Right kidney (tissue), 1 donor: ENCODE measurements at regions not wholly inside any gene's neighbourhood (a gene's known extent, or its start where the extent isn't known, plus 50 kb on each side); places are given as distances from the start of the nearest gene placed in this dataset.
"Not testable (repeated sequence)": the region's sequence is repeated elsewhere in the genome, so short reads cannot be mapped to it uniquely, and the experiment has no call there.

Experiments
- DNase-seq: peaks from one replicate; pipeline ENCODE4 v3.0.0-alpha.2; 2016

DNA sequence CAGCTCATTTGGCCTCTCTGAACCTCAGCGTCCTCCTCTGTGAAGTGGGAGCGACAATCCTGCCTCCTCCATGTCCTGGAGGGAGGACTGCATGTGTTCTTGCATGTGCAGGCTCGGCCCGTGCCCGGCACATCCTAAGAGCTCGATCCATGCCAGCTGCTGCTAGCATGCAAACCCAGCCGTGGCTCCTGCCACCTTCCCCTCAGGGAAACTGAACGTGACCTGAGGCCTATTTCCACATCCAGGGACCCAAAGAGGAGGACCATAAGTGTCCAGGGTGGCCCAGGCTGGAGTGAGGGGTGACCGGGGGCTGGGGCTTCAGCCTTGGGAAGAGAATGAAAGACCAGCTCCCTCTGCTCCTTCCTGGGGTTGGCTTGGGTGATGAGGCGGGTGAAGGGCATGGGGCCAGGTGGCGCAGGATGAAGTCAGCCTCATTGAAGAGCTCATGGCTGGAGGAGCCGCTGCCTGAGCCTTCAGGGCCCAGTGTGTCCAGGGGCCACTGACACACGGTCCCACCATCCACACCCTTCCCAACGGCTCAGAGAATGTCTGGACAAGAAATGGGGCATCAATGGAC, 115.7 kb upstream of the AKAP13 start:
- DNase-seq, result not testable (repeated sequence)

DNA sequence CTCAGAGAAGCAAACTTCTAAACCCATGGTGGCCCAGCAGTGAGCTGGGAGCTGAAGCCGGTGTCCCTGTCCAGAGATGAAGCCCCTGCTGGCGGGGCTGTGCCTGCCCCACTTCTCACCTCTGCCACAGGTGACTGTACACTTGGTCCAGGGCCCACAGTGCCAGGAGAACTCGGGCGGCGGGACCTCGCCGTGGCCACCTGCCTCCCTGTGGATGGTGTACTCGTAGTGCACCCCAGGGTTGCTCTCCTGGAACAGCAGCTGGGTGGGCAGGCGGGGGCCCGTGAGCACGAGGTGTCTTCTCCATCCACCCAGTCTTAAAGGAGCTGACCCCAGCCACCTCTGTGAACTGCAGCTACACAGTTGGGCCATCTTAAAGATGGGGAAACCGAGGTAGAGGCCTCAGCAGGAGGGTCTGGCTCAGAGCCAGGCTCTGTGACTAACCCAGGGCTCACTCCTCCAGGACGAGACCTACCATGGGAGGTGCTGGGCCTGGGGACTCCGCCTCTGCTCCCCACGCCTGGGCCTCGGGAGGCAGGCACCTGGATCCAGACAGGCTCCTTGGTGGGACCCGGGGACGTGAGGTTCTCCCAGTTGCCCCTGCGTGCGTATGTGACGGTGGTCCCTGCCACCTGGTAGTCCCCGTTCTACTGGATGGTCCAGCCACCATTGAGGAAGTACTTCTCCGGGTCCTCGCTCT, 113.1 kb upstream of the AKAP13 start:
- DNase-seq, result not testable (repeated sequence)

DNA sequence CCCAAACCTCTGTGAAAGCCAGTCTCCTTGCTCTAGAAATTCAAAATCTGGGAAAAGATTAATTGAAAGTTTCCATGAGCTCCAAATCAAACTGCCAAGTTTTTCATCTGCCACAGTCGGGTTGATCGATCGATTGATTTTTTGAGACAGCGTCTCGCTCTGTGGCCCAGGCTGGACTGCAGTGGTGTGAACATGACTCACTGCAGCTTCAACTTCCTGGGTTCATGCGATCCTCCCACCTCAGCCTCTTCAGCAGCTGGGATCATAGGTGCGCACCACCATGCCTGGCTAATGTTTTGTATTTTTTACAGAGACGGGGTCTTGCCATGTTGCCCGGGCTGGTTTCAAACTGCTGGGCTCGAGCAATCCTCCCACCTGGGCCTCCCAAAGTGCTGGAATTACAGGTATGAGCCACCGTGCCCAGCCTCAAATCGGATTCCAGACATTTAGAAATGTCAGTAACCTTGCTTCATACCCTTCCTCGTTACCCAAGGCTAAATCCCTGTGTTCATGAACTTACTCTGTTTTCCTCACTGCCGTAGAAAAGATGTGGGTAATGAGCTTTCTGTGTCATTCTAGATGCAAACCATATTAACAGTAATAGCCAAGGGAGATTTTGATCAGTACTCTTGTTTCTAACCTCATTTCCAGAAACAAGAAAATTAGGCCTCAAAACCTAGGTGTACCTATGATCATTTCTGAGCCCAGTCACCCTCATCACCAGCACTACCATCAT, 105.9 kb upstream of the AKAP13 start:
- DNase-seq, result no peak

DNA sequence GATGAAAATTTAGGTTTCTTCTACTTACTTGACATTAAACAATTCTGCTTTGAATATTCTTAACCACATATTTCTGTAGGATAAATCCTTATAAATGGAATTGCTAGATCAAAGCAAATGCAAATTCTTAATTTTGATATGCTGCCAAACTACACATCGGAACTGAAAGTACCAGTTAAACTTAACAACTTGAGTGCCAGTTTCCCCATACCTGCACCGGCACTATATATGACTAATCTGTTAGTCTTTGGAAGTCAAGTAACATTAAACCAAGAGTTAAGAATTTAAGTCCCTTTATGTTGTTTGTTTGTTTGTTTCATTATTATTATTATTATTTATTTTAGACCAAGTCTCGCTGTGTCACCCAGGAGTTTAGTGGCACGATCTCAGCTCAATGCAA, 103.9 kb upstream of the AKAP13 start:
- no peak for DNase-seq

DNA sequence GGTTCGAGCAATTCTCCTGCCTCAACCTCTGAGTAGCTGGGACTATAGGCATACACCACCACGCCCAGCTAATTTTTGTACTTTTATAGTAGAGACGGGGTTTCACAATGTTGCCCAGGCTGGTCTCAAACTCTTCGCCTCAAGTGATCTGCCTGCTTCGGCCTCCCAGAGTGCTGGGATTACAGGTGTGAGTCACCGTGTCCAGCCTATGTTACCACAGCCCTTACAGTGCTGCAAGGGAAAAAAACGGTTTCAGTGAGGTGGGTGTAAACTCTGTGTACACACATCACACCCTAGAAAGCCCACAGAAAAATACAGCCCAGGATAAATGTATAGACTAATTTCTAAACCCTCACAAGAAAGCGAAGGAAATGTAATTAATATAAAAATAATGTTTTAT, 103.5 kb upstream of the AKAP13 start:
- DNase-seq, result no peak

DNA sequence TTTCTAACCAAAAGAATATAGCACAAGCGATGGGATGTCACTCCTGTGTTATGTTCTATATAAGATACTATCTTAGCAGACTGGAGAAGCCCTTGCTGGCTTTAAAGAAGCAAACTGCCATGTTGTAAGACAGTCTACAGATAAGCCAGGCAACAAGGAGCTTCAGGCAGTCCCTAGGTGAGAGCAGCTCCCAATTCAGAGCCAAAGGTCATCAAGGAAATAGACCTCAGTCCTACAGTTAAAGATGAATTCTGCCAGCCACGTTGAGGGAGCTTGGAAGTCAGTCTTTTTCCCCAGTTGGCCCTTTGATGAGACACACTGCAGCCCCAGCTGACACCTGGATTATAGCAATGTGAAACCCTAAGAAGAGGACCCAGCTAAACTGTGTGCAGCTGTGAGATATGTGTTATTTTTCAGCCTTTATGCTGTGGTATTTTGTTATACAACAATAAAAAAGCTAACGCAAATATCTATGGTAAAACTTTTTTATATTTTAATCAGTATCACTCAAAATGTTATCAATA, 102.5 kb upstream of the AKAP13 start:
- DNase-seq, result no peak

DNA sequence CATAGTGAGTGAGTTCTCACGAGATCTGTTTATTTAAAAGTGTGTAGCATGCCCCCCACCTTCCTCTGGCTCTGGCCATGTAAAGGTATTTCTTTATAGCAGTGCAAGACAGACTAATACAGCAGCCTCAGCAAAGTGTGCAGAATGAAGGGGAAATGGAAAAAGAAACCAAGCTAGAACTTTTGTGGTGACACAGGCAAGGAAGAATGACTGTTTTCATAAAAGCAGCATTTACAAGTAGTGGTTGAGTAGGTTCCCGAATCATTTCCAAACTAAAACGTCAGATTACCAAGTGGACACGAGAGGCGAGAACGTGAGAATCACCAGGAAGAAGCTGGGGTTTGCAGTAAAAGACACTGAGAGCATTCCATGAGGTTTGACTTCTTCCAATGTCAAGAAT, 100.2 kb upstream of the AKAP13 start:
- no peak for DNase-seq

DNA sequence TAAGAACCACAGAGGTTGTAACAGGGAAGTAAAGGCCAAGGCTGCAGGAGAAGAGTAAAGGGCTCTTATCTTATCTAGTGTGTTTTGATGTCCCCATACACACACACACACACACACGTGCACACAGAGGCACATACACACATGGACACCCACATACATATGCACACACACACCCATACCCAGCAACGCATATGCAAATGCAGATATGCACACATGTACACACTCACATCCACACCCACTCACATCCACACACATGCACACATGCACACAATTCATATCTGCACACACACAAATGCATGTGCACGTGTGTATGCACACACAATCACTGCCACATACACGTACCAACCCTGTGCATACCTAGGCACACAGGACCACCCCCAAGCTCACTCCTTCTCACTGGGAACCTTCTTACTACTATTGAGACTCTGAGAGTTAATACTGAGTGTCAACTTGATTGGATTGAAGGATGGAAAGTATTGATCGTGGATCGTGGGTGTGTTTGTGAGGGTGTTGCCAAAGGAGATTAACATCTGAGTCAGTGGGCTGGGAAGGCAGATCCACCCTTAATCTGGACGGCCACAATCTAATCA, 99.0 kb upstream of the AKAP13 start:
- DNase-seq, result no peak

DNA sequence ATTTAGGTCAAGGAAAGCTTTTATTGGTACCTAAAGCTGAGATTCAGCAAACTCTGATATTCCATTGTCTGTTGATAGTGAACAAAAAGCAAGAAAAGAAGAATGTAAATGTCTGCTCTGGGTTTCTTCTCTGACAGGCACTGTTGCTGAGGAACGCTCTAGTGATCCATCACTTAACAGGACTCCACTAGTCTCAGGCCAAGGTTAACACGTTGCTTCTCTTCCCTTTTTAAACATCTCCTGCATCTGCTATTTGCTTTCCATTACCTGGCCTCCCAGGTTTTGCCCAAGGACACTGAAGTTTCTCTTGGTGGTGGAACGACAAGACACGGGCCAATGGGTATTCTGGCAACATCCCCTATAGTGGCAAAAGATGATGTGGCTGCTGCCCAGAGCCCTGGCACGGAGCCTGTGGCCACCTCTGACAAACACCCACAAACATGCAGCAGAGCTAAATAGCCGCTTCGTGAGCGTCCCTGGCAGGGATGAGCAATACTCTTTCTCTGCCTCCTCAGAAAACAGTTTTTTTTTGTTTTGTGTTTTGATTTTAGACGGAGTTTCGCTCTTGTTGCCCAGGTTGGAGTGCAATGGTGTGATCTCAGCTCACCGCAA, 97.8 kb upstream of the AKAP13 start:
- DNase-seq, result no peak

DNA sequence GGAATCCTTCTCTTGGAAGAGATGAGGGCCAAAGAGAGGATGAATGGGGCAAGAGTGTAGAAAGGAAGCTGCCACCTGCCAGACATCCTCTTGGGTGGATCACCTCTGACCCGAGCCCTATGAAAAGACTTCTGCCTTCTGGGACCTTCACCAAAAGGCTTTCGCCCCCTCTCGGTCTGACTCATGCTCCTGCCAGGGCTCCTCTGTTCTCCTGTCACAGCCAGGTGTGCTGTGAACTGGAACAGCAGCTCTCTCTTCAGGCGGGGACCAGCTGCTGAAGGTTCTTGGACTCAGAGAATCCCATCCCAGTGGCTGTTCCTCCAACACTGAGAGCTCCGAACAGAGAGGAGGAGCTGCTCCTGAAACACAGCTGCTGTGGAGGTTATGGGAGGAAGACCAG, 96.6 kb upstream of the AKAP13 start:
- DNase-seq, result not testable (repeated sequence)

DNA sequence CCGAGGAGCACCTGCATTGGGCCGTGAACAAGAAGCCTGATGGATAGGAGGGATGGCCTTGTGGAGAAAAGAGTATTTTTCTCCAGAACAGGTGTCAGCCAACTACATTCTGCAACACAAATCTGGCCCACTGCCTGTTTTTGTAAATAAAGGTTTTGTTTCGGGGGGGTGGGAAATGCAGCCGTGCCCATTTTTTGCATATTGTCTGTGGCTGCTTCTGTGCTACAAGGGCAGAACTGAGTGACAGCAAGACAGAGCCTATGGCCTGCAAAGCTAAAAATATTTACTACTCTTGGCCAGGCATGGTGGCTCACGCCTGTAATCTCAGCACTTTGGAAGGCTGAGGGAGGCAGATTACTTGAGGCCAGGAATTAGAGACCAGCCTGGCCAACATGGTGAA, 95.9 kb upstream of the AKAP13 start:
- DNase-seq, result no peak

DNA sequence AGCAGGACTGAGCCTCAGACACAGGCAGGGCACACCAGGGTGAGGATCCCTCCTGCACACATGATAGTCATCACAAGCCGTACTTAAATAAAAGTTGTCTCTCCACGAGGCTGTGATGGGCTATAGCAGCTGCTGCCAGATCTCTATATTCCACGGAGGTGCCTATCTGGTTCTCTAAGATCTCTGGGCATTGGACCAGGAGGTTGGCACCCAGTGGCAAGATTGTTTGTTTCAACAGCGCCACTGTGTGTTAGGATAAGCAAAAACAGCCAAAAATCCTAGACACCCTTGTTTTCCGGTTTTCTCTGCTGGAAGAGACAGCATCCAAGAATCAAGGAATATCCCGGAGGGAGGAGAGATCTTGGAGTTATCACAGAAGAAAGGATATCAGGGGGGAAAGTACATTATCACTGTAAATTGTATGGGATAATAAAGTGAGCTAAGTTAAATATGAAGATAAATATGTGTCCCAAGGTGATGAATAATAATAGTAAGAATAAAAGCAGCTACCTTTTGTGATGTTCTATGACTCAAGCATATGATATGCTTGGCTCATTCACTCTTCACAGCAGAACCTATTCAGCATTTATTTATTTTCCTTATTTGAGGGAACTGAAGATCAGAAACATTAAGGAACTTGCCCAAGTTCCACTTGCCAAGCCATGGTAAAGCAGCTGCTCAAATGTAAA, 90.6 kb upstream of the AKAP13 start:
- DNase-seq, result no peak

DNA sequence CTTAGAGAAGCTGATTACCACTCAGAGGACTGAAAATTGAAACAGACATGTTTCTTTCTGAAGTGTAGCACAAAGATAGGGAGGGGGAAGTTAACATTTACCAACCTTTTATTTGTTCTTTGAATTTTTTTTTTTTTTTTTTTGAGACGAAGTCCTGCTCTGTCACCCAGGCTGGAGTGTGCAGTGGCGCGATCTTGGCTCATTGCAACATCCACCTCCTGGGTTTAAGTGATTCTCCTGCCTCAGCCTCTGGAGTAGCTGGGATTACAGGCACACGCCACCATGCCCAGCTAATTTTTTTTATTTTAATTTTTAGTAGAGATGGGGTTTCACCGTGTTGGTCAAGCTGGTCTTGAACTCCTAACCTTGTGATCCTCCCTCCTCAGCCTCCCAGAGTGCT, 87.8 kb upstream of the AKAP13 start:
- not testable (repeated sequence) for DNase-seq

DNA sequence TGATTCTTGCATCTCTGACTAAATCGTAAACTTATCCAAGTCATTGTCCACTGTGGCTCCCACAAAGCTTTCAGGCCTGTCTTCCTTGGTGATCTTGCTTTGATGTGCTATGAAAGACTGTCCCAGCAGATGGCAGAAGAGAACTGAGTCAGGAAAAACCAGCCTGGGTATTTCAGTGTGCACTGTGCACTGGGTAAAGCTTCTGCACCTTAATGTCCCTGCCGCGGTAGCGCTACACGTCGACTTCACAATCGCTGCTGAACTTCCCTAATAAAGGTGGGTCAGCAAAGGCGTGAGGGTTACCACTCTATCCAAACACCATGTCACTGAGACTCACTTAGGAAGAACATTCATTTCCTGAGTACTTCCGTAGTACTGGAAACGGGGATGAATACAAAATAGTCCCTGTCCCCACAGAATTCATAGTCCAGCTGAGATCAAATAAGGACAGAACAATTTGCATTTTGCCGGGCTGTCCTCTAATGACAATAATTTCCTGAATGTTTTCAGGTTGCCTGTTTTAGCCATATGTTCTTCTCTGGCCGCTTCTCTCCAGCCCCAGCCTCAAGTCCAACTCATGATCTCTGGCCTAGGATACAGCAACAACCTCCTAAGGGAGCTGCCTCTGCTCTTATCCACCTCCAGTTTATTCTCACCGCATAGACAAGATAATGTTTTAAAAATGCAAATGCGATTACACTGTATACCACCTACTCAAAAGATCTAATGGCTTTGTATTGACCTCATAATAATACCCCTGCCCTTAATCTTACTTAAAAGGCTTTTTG, 83.6 kb upstream of the AKAP13 start:
- peak; percentile 56 for DNase-seq

DNA sequence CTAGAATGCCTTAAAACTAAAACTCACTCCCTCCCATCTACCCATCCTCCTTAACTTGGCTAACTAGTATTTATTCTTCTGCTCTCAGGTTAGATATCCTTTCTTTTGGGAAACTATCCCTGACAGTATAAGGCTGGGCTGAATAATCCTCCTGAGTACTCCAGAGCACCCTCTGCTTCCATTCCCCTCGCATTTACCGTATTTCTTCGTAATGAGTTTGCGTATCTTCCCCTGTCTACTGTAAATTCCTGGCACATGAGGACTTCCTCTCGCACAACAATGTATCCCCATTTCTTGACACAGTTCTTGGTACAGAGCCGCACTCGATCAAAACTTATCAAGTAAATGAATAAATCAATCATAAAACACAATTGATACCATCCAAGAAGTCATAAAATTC, 82.9 kb upstream of the AKAP13 start:
- no peak for DNase-seq

DNA sequence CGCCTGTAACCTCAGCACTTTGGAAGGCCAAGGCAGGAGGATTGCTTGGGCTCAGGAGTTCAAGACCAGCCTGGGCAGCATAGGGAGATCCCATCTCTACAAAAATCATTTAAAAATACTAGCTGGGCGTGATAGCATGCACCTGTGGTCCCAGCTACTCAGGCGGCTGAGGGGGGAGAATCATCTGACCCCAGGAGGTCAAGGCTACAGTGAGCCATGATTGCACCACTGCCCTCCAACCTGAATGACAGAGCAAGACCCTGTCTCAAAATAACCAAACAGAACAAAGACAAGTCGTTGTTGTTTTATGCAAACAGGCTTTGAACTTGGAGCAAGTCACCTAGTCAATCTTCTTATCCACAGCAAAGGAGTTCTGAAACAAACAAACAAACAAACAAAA, 82.0 kb upstream of the AKAP13 start:
- DNase-seq, result no peak

DNA sequence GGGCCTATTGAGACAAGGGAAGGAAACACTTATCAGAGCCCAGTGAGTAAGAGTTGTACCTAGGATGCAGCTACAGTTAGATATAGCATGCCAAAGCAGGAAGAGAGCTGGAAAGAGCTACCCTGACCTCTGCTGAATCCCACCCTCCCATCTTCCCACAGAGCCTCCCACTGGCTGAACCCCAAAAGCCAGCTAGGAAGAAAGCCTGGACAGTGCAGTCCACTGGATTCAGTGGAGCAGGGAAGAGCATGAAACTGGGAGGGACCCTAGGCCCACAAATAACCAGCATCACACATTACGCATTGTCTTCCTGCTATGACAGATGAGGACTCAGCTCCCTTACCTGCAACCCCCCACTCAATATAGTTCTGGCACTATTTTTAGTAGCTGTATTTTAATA, 81.5 kb upstream of the AKAP13 start:
- DNase-seq, result no peak

DNA sequence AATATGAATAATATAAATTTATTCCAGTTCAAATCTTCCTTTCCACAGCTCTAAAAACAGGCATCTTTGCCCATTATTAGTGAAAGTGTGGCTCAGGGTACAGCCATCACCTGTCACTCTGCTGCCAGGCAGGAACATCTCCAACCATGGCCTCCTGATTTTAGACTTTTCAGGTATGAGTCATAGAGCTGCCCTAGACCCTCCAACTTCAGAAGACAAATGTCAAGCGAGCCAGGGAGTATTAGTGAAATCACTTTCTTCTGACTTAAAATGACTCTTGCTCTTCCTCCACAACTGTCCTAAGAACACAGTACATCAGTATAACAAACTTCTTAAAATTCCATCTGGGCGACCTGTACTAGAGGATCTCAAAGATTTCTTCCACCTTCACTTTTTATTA, 78.1 kb upstream of the AKAP13 start:
- no peak for DNase-seq

DNA sequence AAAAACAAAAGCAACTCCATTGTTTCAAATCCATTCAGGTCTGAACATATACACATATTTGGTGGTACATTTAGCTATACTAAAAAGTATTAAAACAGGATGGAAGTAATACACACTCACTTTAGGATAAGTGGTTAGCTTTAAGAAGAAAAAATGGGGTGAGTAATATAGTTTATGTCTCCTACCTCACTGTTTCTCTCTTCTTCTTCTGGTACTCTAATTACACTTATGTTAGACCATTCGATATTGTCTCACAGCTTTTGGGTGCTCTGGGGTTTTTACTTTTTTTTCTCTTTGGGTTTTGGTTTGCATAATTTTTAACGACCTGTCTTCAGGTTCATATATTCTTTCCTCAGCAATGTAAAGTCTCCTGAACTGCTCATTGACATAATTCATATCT, 75.4 kb upstream of the AKAP13 start:
- DNase-seq, result no peak

DNA sequence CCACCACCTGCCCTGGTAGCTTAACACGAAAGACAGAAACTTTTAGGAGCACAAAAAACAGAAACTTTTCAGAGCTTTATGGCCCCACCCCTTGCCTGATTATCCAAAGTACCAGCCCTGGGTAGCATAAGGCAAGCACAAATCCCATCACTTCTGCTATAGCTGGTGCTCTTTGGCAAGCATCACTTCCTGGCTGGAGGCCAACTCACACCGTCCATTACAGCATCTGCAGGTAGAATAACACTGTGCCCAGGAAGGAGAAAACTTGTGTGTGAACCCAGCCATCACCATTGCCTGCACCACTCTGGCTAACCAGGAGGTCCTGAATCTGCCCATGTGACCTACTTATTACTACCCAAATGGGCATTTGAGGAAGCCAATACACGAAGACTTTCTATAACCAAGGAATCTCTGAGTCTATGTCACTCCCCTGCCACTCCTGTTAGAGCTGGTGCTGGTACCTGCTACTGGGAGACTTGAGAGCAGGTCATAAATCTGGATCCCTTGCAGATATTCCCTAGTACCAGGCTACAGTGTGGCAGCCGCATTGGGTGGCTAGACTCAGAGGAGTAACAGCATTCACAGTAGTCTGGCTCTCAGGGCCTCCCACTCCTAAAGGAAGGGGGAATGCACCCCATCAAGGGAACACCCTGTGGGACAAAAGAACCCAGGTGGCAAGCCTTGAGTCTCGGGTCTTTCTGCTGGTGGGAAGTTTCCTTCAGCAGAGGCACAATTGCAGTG, 73.3 kb upstream of the AKAP13 start:
- DNase-seq, result no peak

DNA sequence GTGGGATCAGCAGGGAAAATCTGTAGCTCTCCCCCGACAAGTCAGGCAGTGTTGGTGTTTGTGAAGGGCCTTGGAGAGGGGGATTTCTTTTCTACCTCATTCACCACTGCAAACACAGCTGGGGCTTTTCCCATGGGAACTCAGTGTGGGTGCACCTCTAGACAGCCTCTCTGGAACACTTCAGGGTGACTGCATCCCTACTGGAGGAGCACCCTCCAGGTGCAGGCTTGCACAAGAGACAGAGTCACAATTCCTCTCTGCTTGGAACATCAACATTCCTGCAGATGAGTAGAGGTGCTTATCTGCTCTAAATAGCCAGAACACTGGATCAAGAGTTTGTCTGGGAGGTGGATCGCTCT, 72.7 kb upstream of the AKAP13 start:
- DNase-seq, result no peak
